HUES6 (cell line): ENCODE measurements at regions not wholly inside any gene's neighbourhood (a gene's known extent, or its start where the extent isn't known, plus 50 kb on each side); places are given as distances from the start of the nearest gene placed in this dataset.

ENCODE experiments used
- H3K27ac ChIP-seq: 2 replicates; pipeline ENCODE4 v1.7.0; 2013; ENCODE audit warnings: low read depth, mild to moderate bottlenecking, low read length, inconsistent platforms
- H3K27me3 ChIP-seq: 2 replicates; pipeline ENCODE4 v1.6.1; 2013; ENCODE audit warnings: low read length; ENCODE audit not compliant: control insufficient read depth, insufficient read depth
- H3K36me3 ChIP-seq: 2 replicates; pipeline ENCODE4 v1.6.1; 2013; ENCODE audit warnings: low read length; ENCODE audit not compliant: control insufficient read depth, insufficient read depth
- H3K4me1 ChIP-seq: 2 replicates; pipeline ENCODE4 v1.6.1; 2013; ENCODE audit warnings: low read length; ENCODE audit not compliant: control insufficient read depth, insufficient read depth
- H3K4me3 ChIP-seq: 2 replicates; pipeline ENCODE4 v1.5.1; 2013; ENCODE audit warnings: low read depth, low read length
- H3K9ac ChIP-seq: one replicate; pipeline ENCODE4 v1.6.1; 2013; ENCODE audit warnings: mild to moderate bottlenecking, low read length
- H3K9me3 ChIP-seq: 2 replicates; pipeline ENCODE4 v1.6.1; 2013; ENCODE audit warnings: low read depth, low read length; ENCODE audit not compliant: control insufficient read depth, insufficient read depth

DNA sequence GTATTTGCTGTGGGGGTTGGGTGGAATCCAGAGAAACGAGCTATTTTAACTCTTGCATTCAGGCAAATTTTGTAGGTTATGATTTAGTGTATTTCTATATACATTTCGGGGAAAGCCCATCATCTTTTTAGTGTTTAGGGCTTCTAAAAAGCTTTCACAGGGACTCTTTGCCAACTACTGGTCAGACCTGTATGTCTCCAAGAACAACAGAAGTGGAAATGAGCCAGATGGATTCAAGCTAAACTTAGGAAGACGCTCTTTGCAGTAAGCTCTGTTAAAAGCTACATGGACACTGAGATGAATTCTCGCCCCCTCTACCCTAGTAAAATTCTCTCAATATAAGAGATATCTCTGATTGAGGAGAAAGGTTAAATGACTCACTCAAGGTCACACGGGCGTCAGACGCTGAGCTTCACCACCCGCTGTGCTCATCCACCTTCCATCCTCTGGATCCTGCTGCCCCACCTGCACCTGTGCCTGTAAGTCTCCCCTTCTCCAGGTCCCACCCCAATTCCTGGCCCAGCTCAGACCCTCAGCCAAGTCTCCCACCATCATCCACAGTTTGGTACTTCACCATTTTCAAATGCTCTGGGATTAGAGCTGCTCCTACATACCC, 85.6 kb downstream of the MARCHF4 start:
- H3K9me3 ChIP-seq: no peaks in the 10 kb centered on the region
- no peaks in the 10 kb centered on the region for H3K36me3 ChIP-seq
- no peak overlapping the region for H3K4me3 ChIP-seq
- H3K4me1 ChIP-seq: peaks cover 49% of the 10 kb centered on the region
- peak overlapping the region; percentile 12 for H3K9ac ChIP-seq
- H3K27ac ChIP-seq: no peak overlapping the region
- H3K27me3 ChIP-seq: 0 out of 2 replicates have a peak, but pooled peaks cover 2% of the 10 kb centered on the region

DNA sequence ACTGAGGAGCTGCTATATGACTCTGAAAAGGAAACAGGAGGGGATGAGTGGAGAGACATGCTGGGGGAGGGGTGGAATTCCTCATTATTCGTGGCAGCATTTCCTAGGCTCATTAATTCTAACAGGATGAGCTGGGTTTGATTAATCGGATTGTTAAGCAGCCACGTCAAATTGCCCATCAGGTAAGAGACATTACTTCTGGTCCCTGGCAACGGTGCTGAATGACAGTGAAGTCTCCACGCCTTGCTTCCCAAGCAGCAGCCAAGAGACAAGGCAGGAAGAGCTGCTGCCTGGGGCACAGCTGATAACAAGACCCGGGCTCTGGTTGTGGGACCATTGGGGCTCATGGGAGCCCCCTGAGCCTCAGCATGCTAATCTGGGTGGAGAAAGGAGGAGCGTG, 86.6 kb downstream of the MARCHF4 start:
- H3K36me3 ChIP-seq: no peaks in the 10 kb centered on the region
- H3K4me1 ChIP-seq: peaks cover 57% of the 10 kb centered on the region
- no peaks in the 10 kb centered on the region for H3K27me3 ChIP-seq
- H3K27ac ChIP-seq: no peak overlapping the region
- H3K9ac ChIP-seq: no peak overlapping the region
- H3K4me3 ChIP-seq: no peak overlapping the region
- H3K9me3 ChIP-seq: no peaks in the 10 kb centered on the region

DNA sequence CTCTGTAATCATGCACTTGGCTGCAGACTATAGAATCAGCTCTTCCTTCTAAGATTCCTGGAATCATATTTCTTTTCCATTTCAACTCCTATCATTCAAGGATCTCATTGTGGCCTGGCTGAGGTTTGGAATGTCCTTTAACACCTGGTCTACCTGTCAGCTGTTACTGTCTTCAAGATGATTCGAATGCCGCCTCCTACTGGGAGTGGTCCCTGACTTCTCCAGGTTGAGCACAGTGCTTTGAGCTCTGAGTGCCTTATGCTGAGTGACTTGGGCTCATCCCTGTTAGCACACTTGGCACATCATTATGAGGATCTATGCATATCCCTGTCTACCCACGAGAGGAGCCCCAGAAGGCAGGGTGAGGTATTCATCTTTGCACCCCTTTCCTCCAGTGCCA, 87.6 kb downstream of the MARCHF4 start:
- Histone ChIP-seq H3K27ac (no peak overlapping the region), H3K4me3 (no peak overlapping the region), H3K4me1 (peaks cover 57% of the 10 kb centered on the region), H3K27me3 (no peaks in the 10 kb centered on the region), H3K9ac (no peak overlapping the region), H3K9me3 (no peaks in the 10 kb centered on the region), H3K36me3 (no peaks in the 10 kb centered on the region)

DNA sequence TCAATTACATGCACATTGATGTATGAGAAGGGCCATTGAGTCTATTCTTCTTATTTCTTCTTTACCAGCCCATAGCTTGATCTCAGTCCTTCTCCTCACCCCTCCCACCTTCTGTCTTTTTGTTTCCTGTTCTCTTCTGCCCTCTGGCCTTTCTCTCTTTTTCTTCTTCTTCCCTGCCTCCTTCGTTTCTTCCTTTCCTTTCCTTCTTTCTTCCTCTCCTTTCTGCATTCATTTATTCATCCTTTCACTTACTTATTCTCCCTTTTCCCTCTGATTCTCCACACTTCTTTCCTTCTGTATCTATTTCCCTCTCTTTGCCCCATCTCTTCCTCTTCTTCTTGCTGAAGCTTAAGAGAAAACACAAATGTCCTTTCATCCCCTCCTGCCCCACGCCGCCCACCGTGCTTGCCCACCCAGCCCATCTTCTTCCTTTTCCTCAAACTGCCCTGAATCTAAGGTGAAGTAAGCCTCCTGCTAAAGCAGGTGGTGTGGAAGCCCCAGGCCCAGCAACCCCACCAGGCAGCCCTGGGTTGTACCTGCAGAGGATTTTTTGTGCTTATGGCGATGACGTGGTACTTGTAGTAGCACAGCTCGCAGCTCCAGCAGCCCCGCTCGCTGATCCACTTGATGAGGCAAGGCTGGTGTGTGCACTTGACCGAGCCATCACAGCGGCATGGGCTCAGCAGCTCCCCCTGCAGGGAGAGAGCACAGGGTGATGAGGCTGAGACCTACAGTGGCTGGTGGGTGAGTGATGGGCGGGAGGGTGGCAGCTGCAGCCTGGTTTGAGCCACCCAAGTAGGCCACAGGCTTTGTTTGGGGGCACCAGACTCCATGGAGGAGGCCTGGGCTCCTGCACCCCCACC, 89.0 kb downstream of the MARCHF4 start:
- H3K27ac ChIP-seq: no peak overlapping the region
- H3K9me3 ChIP-seq: no peaks in the 10 kb centered on the region
- H3K9ac ChIP-seq: no peak overlapping the region
- H3K36me3 ChIP-seq: no peaks in the 10 kb centered on the region
- H3K27me3 ChIP-seq: no peaks in the 10 kb centered on the region
- peaks cover 46% of the 10 kb centered on the region for H3K4me1 ChIP-seq
- no peak overlapping the region for H3K4me3 ChIP-seq

DNA sequence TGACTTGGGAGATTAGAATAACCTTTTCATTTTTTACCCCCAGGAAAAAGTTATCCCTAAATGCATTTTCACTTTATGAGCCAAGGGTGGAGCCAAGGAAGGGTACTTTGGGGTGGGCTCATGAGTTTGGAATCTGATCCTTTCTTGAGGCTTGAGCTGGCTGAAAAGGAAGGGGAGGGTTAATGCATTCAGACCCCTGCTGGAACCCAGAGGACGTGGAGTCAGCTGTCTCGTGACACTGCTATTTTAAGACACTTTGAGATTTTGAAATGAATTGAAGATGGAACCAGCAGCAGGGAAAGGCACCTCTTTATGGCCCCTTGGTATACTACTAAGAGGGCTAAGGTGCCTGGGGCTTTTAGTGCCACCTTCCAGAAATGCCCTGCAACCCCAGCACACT, 90.4 kb downstream of the MARCHF4 start:
- H3K9ac ChIP-seq: no peak overlapping the region
- H3K4me3 ChIP-seq: no peak overlapping the region
- no peaks in the 10 kb centered on the region for H3K9me3 ChIP-seq
- H3K27ac ChIP-seq: no peak overlapping the region
- H3K4me1 ChIP-seq: peaks cover 41% of the 10 kb centered on the region
- H3K36me3 ChIP-seq: no peaks in the 10 kb centered on the region
- H3K27me3 ChIP-seq: no peaks in the 10 kb centered on the region

- Histone ChIP-seq H3K27ac (no peak overlapping the region), H3K36me3 (no peaks in the 10 kb centered on the region), H3K4me1 (peaks cover 35% of the 10 kb centered on the region), H3K4me3 (no peak overlapping the region), H3K9me3 (no peaks in the 10 kb centered on the region), H3K9ac (no peak overlapping the region), H3K27me3 (no peaks in the 10 kb centered on the region)
These were observed 91.0 kb downstream of the MARCHF4 start for GRCh38 chr2:216281316-216281715.

DNA sequence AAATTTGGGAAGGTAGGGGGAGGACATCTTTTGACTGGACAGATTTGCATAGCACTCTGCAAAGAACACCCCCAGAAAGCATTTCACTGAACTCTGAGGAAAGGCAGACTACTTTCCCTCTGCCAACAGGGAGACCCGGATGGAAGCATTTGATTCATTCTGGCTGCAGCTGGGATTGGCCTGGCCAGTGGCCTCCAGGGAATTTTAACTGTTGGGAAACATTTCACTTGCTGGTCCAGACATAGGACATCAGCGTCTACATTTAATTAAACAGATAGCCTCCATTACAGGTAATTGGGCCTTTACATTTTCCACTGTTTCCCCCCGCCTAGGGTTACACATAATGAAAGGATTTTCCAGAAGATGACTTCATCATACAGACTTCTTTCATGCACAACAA, 92.8 kb downstream of the MARCHF4 start:
- no peak overlapping the region for H3K4me3 ChIP-seq
- no peaks in the 10 kb centered on the region for H3K27me3 ChIP-seq
- no peak overlapping the region for H3K27ac ChIP-seq
- no peak overlapping the region for H3K9ac ChIP-seq
- no peaks in the 10 kb centered on the region for H3K9me3 ChIP-seq
- no peaks in the 10 kb centered on the region for H3K36me3 ChIP-seq
- H3K4me1 ChIP-seq: peaks cover 20% of the 10 kb centered on the region

GRCh38 chr2:216279031-216279430, 93.3 kb downstream of the MARCHF4 start:
- H3K36me3 ChIP-seq: no peaks in the 10 kb centered on the region
- H3K4me1 ChIP-seq: peaks cover 19% of the 10 kb centered on the region
- H3K27me3 ChIP-seq: no peaks in the 10 kb centered on the region
- no peak overlapping the region for H3K27ac ChIP-seq
- no peak overlapping the region for H3K9ac ChIP-seq
- no peaks in the 10 kb centered on the region for H3K9me3 ChIP-seq
- H3K4me3 ChIP-seq: no peak overlapping the region

DNA sequence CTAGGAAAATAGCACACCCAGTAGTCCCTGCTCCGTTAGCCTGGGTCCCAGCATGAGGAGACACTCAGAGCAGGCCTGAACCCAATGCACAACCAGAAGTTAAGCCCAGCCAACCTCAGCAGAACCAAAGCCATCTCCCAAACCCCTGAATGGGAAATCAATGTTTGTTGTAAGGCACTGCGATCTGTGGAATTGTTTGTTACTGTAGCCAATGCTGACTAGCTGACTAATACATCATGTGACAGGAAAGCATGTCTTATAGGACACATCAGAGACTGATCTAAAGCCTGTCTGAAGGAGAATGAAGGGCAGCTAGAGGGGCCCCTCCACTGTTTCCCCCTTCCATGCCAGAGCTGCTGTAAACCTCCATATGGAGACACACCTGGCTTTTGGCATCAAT, 96.4 kb downstream of the MARCHF4 start:
- H3K9me3 ChIP-seq: no peaks in the 10 kb centered on the region
- no peak overlapping the region for H3K9ac ChIP-seq
- H3K36me3 ChIP-seq: no peaks in the 10 kb centered on the region
- peaks cover 9% of the 10 kb centered on the region; the same call in 1 of the 2 replicates for H3K27me3 ChIP-seq
- no peak overlapping the region for H3K27ac ChIP-seq
- H3K4me1 ChIP-seq: no peaks in the 10 kb centered on the region; the same call in 1 of the 2 replicates
- no peak overlapping the region for H3K4me3 ChIP-seq

DNA sequence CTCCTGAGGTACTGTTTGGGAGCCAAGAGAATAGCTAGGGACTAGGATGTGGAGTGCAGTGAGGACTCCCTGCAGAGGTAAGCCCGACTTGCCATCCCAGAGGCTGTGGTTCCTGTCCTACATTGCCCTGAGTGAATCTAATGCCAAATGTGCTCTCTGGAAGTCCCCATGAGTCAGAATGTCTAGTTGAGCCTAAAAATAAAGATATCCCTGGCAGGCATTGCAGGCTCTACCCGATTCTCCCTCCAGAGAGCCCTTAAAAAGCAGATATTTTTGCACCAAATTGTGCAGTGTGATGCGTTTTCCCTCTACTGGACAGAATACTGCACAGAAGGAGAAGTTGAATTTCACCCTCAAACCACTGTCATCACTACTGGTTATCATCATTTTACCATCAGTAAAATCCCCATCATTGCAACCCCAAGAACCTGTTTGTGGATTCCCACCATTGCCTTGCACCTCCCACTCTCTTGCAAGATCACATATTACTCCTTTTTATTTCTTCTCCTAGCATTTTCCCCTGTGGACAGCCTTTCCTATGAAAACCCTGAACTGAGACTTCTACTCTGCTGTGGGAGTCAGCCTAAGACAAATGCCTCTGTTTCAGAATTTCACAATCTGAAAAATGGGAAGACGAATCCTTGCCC, 98.0 kb downstream of the MARCHF4 start:
- Histone ChIP-seq H3K4me3 (no peak overlapping the region), H3K27me3 (peaks cover 9% of the 10 kb centered on the region; the same call in 1 of the 2 replicates), H3K9ac (no peak overlapping the region), H3K36me3 (no peaks in the 10 kb centered on the region), H3K27ac (no peak overlapping the region), H3K4me1 (no peaks in the 10 kb centered on the region; the same call in 1 of the 2 replicates), H3K9me3 (no peaks in the 10 kb centered on the region)

- H3K9ac ChIP-seq: no peak overlapping the region
- no peaks in the 10 kb centered on the region for H3K36me3 ChIP-seq
- no peaks in the 10 kb centered on the region for H3K9me3 ChIP-seq
- no peak overlapping the region for H3K27ac ChIP-seq
- no peaks in the 10 kb centered on the region for H3K4me1 ChIP-seq
- H3K27me3 ChIP-seq: peaks cover 10% of the 10 kb centered on the region; the same call in 1 of the 2 replicates
- H3K4me3 ChIP-seq: no peak overlapping the region
These were observed 111.2 kb downstream of the MARCHF4 start for GRCh38 chr2:216261042-216261537.
